Gastroesophageal sphincter (tissue), 4 donors: ENCODE measurements at regions not wholly inside any gene's neighbourhood (a gene's known extent, or its start where the extent isn't known, plus 50 kb on each side); places are given as distances from the start of the nearest gene placed in this dataset.

ENCODE experiments used
- ATAC-seq: fragments of 150-250 bp; one replicate; pipeline ENCODE4 v1.9.1; 2016; ENCODE audit warnings: mild to moderate bottlenecking, moderate library complexity
- H3K27ac ChIP-seq, 4 donors: fragments of 200-600 bp; sonication (generic) in 3 of 4; 1 replicate in 3 of 4; 2 replicates in 1 of 4; pipeline ENCODE4 v1.5.1; 2016 to 2019
- H3K27me3 ChIP-seq: fragments of 200-600 bp; sonication (generic); one replicate; pipeline ENCODE4 v1.5.1; 2019
- H3K36me3 ChIP-seq, 2 donors: fragments of 200-600 bp; sonication (generic); one replicate each; pipeline ENCODE4 v1.5.1; 2019; ENCODE audit warnings: control low read depth in 1 of 2
- H3K4me1 ChIP-seq, 3 donors: fragments of 200-600 bp; sonication (generic); 1 replicate in 2 of 3; 2 replicates in 1 of 3; pipeline ENCODE4 v1.5.1; 2016 to 2019; ENCODE audit warnings: control low read depth in 2 of 3
- H3K4me3 ChIP-seq, 2 donors: fragments of 200-600 bp; sonication (generic); one replicate each; pipeline ENCODE4 v1.5.1; 2019; ENCODE audit warnings: mild to moderate bottlenecking in 1 of 2, moderate library complexity in 1 of 2
- H3K9me3 ChIP-seq, 3 donors: fragments of 200-600 bp; sonication (generic); one replicate each; pipeline ENCODE4 v1.5.1; 2017 to 2019; ENCODE audit warnings: control low read depth in 2 of 3
- CTCF ChIP-seq, 4 experiments: fragments of 200-600 bp in 2 of 4; fragments of 450-650 bp in 2 of 4; sonication (generic) in 1 of 4; IDR thresholded peaks; one replicate each; pipeline ENCODE4 v1.5.1; 2017 to 2019; ENCODE audit warnings: antibody characterized with exemption in 4 of 4, mild to moderate bottlenecking in 2 of 4, moderate library complexity in 2 of 4
- EP300 ChIP-seq: sonication (generic); formaldehyde crosslinking; IDR thresholded peaks from one replicate; pipeline ENCODE4 v1.6.1; 2017; ENCODE audit warnings: antibody characterized with exemption, mild to moderate bottlenecking
- POLR2A ChIP-seq, 2 donors: fragments of 450-650 bp; IDR thresholded peaks; one replicate each; pipeline ENCODE4 v1.6.1; 2017; ENCODE audit warnings: antibody characterized with exemption in 2 of 2, mild to moderate bottlenecking in 2 of 2, moderate library complexity in 1 of 2
- POLR2AphosphoS5 ChIP-seq: sonication (generic); formaldehyde crosslinking; IDR thresholded peaks from one replicate; pipeline ENCODE4 v1.6.1; 2017; ENCODE audit warnings: antibody characterized with exemption
- whole genome bisulfite sequencing, 2 donors: methylation state at CpG; one replicate each; pipeline ENCODE4 v1.1.5; 2018; ENCODE audit warnings: low coverage in 1 of 2; 5-methylcytosine and 5-hydroxymethylcytosine counted together

GRCh38 chr20:20856306-20856705 is 143.9 kb upstream of the RALGAPA2 start:
- Histone ChIP-seq H3K36me3 (no peaks in the 10 kb centered on the region), H3K4me3 (no peak overlapping the region), H3K9me3 (no peaks in the 10 kb centered on the region), H3K27me3 (peaks cover 17% of the 10 kb centered on the region), H3K4me1 (peaks cover 0 to 2% (median 0%) of the 10 kb centered on the region in 3 donors), H3K27ac (no peak overlapping the region)
- no peak for TF ChIP-seq POLR2AphosphoS5
- TF ChIP-seq CTCF (IDR thresholded peaks at IDR 0.05): no peak
- no peak for TF ChIP-seq POLR2A (IDR thresholded peaks at IDR 0.05)
- no peak for TF ChIP-seq EP300
- WGBS, 2 donors: 42 to 63% methylated on average over 7 of the region's 7 CpGs
- ATAC-seq: no peak

GRCh38 chr20:20851385-20851784 is 138.9 kb upstream of the RALGAPA2 start:
- H3K27me3 ChIP-seq: peaks cover 4% of the 10 kb centered on the region
- H3K27ac ChIP-seq: no peak overlapping the region
- no peak for ATAC-seq
- TF ChIP-seq POLR2AphosphoS5: no peak
- no peak for TF ChIP-seq POLR2A (IDR thresholded peaks at IDR 0.05)
- no peak for TF ChIP-seq CTCF (IDR thresholded peaks at IDR 0.05)
- no peak for TF ChIP-seq EP300
- H3K4me1 ChIP-seq: no peaks in the 10 kb centered on the region
- H3K4me3 ChIP-seq: no peak overlapping the region
- no peaks in the 10 kb centered on the region for H3K36me3 ChIP-seq
- 62 to 78% methylated on average over 1 of the region's 1 CpG for WGBS, 2 donors
- H3K9me3 ChIP-seq: no peaks in the 10 kb centered on the region

- WGBS, 2 donors: 93 to 100% methylated on average over 1 to 2 of the region's 2 CpGs
These were observed 138.0 kb upstream of the RALGAPA2 start for GRCh38 chr20:20850407-20850806.

GRCh38 chr20:20849161-20849560 is 136.7 kb upstream of the RALGAPA2 start:
- Histone ChIP-seq H3K4me3 (no peak overlapping the region), H3K27ac (no peak overlapping the region), H3K9me3 (no peaks in the 10 kb centered on the region), H3K27me3 (peaks cover 20% of the 10 kb centered on the region), H3K4me1 (no peaks in the 10 kb centered on the region), H3K36me3 (no peaks in the 10 kb centered on the region)
- TF ChIP-seq POLR2A (IDR thresholded peaks at IDR 0.05) (no peak), EP300 (no peak), CTCF (IDR thresholded peaks at IDR 0.05) (no peak), POLR2AphosphoS5 (no peak)
- WGBS, 2 donors: 63 to 77% methylated on average over 9 of the region's 9 CpGs
- ATAC-seq: no peak

More at GRCh38 chr20:20850407-20850806, 138.0 kb upstream of the RALGAPA2 start:
- H3K27me3 ChIP-seq: peaks cover 13% of the 10 kb centered on the region
- H3K27ac ChIP-seq: no peak overlapping the region
- no peaks in the 10 kb centered on the region for H3K36me3 ChIP-seq
- ATAC-seq: no peak
- TF ChIP-seq POLR2AphosphoS5 (no peak), POLR2A (IDR thresholded peaks at IDR 0.05) (no peak), EP300 (no peak), CTCF (IDR thresholded peaks at IDR 0.05) (no peak)
- no peaks in the 10 kb centered on the region for H3K9me3 ChIP-seq
- H3K4me3 ChIP-seq: no peak overlapping the region
- H3K4me1 ChIP-seq: no peaks in the 10 kb centered on the region

GRCh38 chr20:20847814-20848213 is 135.4 kb upstream of the RALGAPA2 start:
- Histone ChIP-seq H3K4me1 (no peaks in the 10 kb centered on the region), H3K4me3 (no peak overlapping the region), H3K27me3 (peaks cover 20% of the 10 kb centered on the region), H3K36me3 (no peaks in the 10 kb centered on the region), H3K9me3 (no peaks in the 10 kb centered on the region), H3K27ac (no peak overlapping the region)
- no peak for ATAC-seq
- TF ChIP-seq CTCF (IDR thresholded peaks at IDR 0.05): no peak
- TF ChIP-seq POLR2A (IDR thresholded peaks at IDR 0.05): no peak
- no peak for TF ChIP-seq POLR2AphosphoS5
- WGBS, 2 donors: 70 to 89% methylated on average over 2 to 5 of the region's 11 CpGs
